Suprapubic skin (tissue), 3 donors: ENCODE measurements at regions not wholly inside any gene's neighbourhood (a gene's known extent, or its start where the extent isn't known, plus 50 kb on each side); places are given as distances from the start of the nearest gene placed in this dataset.

Source experiments
- EP300 ChIP-seq: sonication (generic); formaldehyde crosslinking; IDR thresholded peaks from one replicate; pipeline ENCODE4 v1.6.1; 2017; ENCODE audit warnings: antibody characterized with exemption
- POLR2A ChIP-seq, 2 donors: fragments of 450-650 bp; IDR thresholded peaks; one replicate each; pipeline ENCODE4 v1.6.1; 2017; ENCODE audit warnings: antibody characterized with exemption in 2 of 2, mild to moderate bottlenecking in 2 of 2, moderate library complexity in 2 of 2
- TF ChIP-seq, protein P1 (sequence below), 2 donors: fragments of 200-600 bp in 1 of 2; fragments of 450-650 bp in 1 of 2; sonication (generic) in 1 of 2; IDR thresholded peaks; one replicate each; pipeline ENCODE4 v1.5.1; 2016 to 2019; ENCODE audit warnings: antibody characterized with exemption in 2 of 2, mild to moderate bottlenecking in 1 of 2, moderate library complexity in 1 of 2

DNA sequence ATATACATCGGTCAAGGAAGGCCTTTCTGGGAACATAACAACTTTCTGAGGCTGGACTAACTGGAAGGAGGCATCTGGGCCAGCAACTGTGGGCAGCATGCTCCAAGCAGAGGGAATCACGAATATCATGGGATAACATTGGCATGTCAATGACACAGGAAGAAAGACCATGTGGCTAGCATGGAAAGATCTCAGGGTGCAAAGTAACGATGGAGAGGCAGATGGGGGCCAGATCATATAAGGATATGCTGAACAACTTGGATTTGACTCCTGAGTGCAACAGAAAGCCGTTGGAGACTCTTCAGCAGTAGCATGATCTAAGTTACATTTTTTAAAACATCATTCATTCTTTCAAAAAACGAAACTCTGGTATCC lies 133.6 kb downstream of the FOXI3 start:
- TF ChIP-seq, protein P1, sequence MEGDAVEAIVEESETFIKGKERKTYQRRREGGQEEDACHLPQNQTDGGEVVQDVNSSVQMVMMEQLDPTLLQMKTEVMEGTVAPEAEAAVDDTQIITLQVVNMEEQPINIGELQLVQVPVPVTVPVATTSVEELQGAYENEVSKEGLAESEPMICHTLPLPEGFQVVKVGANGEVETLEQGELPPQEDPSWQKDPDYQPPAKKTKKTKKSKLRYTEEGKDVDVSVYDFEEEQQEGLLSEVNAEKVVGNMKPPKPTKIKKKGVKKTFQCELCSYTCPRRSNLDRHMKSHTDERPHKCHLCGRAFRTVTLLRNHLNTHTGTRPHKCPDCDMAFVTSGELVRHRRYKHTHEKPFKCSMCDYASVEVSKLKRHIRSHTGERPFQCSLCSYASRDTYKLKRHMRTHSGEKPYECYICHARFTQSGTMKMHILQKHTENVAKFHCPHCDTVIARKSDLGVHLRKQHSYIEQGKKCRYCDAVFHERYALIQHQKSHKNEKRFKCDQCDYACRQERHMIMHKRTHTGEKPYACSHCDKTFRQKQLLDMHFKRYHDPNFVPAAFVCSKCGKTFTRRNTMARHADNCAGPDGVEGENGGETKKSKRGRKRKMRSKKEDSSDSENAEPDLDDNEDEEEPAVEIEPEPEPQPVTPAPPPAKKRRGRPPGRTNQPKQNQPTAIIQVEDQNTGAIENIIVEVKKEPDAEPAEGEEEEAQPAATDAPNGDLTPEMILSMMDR (IDR thresholded peaks at IDR 0.05): no peak
- TF ChIP-seq EP300 (no peak), POLR2A (IDR thresholded peaks at IDR 0.05) (no peak)
